ENCODE measurements at regions not wholly inside any gene's neighbourhood (a gene's known extent, or its start where the extent isn't known, plus 50 kb on each side); places are given as distances from the start of the nearest gene placed in this dataset.

GRCh38 chr6:159436581-159436980, 256.5 kb downstream of the SOD2 start:
- Histone ChIP-seq H3K9me3 (ENCODE audit: control insufficient read depth, insufficient read depth, low read depth, low read length) (no peaks in the 10 kb centered on the region), H2AFZ (ENCODE audit: low read length) (no peak overlapping the region), H4K20me1 (ENCODE audit: control insufficient read depth, extremely low read depth, insufficient read depth, low read length) (no peaks in the 10 kb centered on the region), H3K27ac (ENCODE audit: insufficient read depth, low read length) (no peak overlapping the region), H3K4me3 (replicated peaks in 1 of 4; ENCODE audit: control extremely low read depth in 1 of 4, insufficient read depth in 1 of 4, low read depth in 3 of 4, low read length in 4 of 4) (no peak overlapping the region), H3K36me3 (ENCODE audit: control insufficient read depth, insufficient read depth, low read length) (no peaks in the 10 kb centered on the region), H3K9ac (ENCODE audit: insufficient read depth, low read length) (no peak overlapping the region), H3K27me3 (ENCODE audit: control insufficient read depth, insufficient read depth, low read length) (no peaks in the 10 kb centered on the region), H3K4me1 (ENCODE audit: control insufficient read depth, extremely low read depth, insufficient read depth, low read length) (no peaks in the 10 kb centered on the region), H3K79me2 (ENCODE audit: control insufficient read depth, insufficient read depth, low read length) (no peaks in the 10 kb centered on the region), H3K4me2 (ENCODE audit: extremely low read depth, insufficient read depth, low read length) (no peak overlapping the region)
- no peak for DNase-seq (ENCODE audit: low read depth in 2 of 2)
- TF ChIP-seq CTCF (conservative IDR thresholded peaks at IDR 0.05 in 1 of 2, IDR thresholded peaks at IDR 0.05 in 1 of 2; ENCODE audit: low read depth in 1 of 2, low read length in 2 of 2) (no peak), EZH2 (IDR thresholded peaks at IDR 0.05; ENCODE audit: low read length, missing control alignments) (no peak)

- Histone ChIP-seq H3K4me2 (ENCODE audit: extremely low read depth, insufficient read depth, low read length) (no peak overlapping the region), H3K9ac (ENCODE audit: insufficient read depth, low read length) (no peak overlapping the region), H4K20me1 (ENCODE audit: control insufficient read depth, extremely low read depth, insufficient read depth, low read length) (no peaks in the 10 kb centered on the region), H2AFZ (ENCODE audit: low read length) (no peak overlapping the region), H3K4me1 (ENCODE audit: control insufficient read depth, extremely low read depth, insufficient read depth, low read length) (no peaks in the 10 kb centered on the region), H3K4me3 (replicated peaks in 1 of 4; ENCODE audit: control extremely low read depth in 1 of 4, insufficient read depth in 1 of 4, low read depth in 3 of 4, low read length in 4 of 4) (no peak overlapping the region), H3K27ac (ENCODE audit: insufficient read depth, low read length) (no peak overlapping the region), H3K27me3 (ENCODE audit: control insufficient read depth, insufficient read depth, low read length) (no peaks in the 10 kb centered on the region), H3K9me3 (ENCODE audit: control insufficient read depth, insufficient read depth, low read depth, low read length) (no peaks in the 10 kb centered on the region), H3K36me3 (ENCODE audit: control insufficient read depth, insufficient read depth, low read length) (no peaks in the 10 kb centered on the region), H3K79me2 (ENCODE audit: control insufficient read depth, insufficient read depth, low read length) (no peaks in the 10 kb centered on the region)
- TF ChIP-seq EZH2 (IDR thresholded peaks at IDR 0.05; ENCODE audit: low read length, missing control alignments), result no peak
- TF ChIP-seq CTCF (conservative IDR thresholded peaks at IDR 0.05 in 1 of 2, IDR thresholded peaks at IDR 0.05 in 1 of 2; ENCODE audit: low read depth in 1 of 2, low read length in 2 of 2), result no peak
- DNase-seq (ENCODE audit: low read depth in 2 of 2), result no peak
Measured at GRCh38 chr6:159435701-159436100, 257.3 kb downstream of the SOD2 start.

- no peaks in the 10 kb centered on the region for H4K20me1 ChIP-seq (ENCODE audit: control insufficient read depth, extremely low read depth, insufficient read depth, low read length)
- H3K79me2 ChIP-seq (ENCODE audit: control insufficient read depth, insufficient read depth, low read length), result no peaks in the 10 kb centered on the region
- H3K9me3 ChIP-seq (ENCODE audit: control insufficient read depth, insufficient read depth, low read depth, low read length), result no peaks in the 10 kb centered on the region
- TF ChIP-seq EZH2 (IDR thresholded peaks at IDR 0.05; ENCODE audit: low read length, missing control alignments), result no peak
- no peak overlapping the region for H3K4me3 ChIP-seq (replicated peaks in 1 of 4; ENCODE audit: control extremely low read depth in 1 of 4, insufficient read depth in 1 of 4, low read depth in 3 of 4, low read length in 4 of 4)
- H3K27ac ChIP-seq (ENCODE audit: insufficient read depth, low read length), result no peak overlapping the region
- no peak overlapping the region for H3K4me2 ChIP-seq (ENCODE audit: extremely low read depth, insufficient read depth, low read length)
- H3K27me3 ChIP-seq (ENCODE audit: control insufficient read depth, insufficient read depth, low read length), result no peaks in the 10 kb centered on the region
- H3K36me3 ChIP-seq (ENCODE audit: control insufficient read depth, insufficient read depth, low read length), result no peaks in the 10 kb centered on the region
- H3K9ac ChIP-seq (ENCODE audit: insufficient read depth, low read length), result no peak overlapping the region
- no peaks in the 10 kb centered on the region for H3K4me1 ChIP-seq (ENCODE audit: control insufficient read depth, extremely low read depth, insufficient read depth, low read length)
- no peak overlapping the region for H2AFZ ChIP-seq (ENCODE audit: low read length)
- no peak for DNase-seq (ENCODE audit: low read depth in 2 of 2)
Measured at GRCh38 chr6:159434410-159434809, 258.6 kb downstream of the SOD2 start.
